Iris pigment epithelial cell (primary cell): ENCODE measurements at regions not wholly inside any gene's neighbourhood (a gene's known extent, or its start where the extent isn't known, plus 50 kb on each side); places are given as distances from the start of the nearest gene placed in this dataset.

Experiments used
- DNase-seq: peaks from one replicate; pipeline ENCODE4 v3.0.0-alpha.2; 2011; ENCODE audit warnings: low read depth

DNA sequence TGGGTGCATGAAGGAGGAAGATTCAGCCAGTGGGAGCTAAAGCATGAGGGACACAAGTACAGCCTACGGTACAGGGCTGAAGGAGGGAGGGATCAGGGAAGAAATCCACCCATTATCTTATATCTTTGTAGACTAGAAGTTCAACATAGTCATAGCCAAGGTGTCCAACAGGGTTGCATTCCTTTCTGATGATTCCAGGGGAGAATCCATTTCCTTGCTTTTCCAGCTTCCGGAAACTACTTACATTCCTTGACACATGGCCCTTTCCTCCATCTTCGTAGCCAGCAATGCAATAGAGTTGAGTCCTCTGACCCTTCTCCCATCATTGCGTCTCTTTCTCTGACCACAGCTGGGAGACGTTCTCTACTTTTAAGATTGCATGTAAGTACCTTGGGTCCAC is 471.0 kb upstream of the SEMA6D start:
- DNase-seq = no peak

DNA sequence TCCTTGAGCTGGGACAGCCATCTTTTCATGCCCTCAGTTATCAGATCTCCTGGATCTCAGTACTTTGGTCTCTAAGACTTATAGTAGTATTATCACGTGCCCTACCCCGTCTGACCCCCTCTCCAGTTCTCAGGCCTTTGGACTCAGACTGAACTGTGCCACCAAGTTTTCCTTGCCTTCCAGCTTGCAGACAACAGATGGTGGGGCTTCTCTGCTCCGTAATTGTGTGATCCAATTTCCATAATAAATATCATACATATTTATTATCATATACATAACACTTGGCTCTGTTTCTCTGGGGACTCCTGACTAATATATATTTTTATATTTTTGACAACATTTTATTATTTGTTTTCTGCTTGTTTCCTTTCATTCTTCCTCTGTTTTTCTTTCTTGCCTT is 458.8 kb upstream of the SEMA6D start:
- DNase-seq = no peak

DNA sequence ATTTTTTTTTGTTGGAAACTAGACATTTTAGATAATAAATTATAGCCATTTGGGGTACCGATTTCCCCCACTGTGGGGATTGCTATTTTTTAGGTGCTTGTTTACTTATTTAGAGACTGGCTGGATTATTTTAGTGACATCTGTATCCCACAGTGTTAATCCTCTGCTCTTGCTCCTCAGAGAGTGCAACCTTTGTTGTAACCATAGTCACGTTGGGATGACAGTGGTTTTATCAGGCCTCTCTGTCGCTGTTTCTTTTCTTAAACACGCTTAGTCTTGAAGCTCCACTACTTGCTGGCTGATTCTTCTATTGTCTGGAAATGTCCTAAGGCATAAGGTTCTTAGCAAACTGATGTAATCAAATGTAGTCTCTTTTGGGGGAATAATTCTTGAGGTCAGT is 451.6 kb upstream of the SEMA6D start:
- no peak for DNase-seq

DNA sequence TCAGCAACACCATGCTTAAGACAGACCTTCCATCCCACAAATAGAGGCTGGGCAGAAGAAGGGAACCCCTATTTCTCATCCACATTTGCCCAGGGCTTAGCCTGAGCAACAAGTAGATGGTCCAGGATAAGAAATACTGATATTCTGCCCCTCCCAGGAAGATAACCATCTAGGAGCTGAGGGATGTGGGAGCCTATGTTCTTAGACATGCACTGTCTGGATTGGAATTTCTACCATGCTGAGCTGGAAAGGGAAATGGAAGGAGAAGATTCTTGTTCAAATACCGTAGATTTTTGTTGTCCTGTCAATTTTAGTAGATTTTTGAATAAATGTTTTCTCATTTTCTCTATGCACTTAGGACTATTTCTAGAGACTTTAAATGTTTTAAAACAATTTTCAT is 450.7 kb upstream of the SEMA6D start:
- DNase-seq = no peak

DNA sequence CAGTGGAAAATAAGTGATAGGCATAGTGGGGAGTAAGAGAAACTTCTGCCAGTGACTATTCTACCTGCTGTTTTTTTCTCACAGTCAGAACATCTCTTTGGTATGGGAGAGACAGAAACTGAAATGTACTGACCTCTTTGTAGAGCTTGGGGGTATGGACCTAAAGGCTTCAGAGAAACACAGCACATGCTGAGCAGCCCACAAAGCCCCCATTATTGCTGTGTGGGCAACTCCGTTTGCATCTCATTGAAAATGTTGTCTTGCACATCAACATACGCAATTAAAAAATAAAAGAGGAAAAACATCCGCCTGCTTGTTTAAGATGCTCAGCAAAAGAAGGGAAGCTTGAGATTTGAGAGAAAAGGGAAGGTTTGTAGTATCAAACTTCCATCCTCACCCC is 443.4 kb upstream of the SEMA6D start:
- DNase-seq = no peak

DNA sequence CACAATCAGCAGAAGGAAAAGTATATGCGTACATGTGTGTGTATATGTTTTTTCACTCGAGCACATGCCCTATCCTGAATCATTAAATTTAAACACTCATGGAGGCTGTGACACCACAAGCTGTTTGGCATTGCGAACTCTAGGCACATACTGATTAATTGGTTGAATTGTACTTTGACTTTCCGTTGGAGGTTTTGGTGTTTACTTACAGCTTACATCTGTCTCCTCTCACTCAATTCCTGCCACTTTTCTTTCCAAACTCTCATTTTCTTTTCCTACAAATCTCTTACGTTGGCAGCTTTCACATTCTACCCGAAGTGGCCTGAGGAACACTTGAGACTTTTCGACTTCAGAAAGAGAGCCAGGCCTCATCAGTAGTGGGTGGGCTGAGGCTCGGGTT is 434.1 kb upstream of the SEMA6D start:
- DNase-seq = no peak

DNA sequence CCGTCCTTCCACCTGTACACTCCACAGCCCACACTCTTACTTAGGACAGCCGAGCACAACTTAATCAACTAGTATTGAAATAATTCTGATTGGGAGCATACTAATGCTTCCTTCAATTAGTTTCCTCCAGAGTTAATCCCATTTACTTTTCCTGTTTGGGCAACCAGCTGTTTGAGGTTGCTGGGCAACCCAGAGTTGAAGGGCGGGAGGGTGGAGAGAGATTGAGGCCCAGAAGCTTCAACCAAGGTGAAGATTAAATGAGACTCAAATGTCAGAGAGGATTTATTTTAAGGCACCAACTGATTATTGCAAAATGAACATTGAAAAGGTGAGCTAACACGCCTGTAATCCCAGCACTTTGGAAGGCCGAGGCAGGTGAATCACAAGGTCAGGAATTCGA is 428.5 kb upstream of the SEMA6D start:
- no peak for DNase-seq

DNA sequence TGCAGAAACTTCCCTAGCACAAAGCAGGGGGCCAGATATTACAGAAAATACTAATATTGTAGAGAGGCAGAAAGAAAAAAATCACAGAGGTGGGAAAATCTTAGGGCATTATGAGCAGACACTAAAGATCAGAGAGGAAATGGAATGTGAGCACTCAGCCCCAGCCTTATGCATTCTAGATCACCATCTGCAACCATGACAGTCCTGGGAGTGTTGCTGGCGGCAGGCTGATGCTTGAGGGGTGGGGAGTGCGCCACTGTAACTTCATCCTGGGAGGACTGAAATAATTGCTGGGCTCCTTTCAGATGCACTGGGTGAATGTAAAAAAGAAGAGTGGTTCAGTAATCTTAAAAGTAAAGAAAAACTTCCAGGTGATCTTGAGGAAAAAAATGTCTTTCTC is 427.6 kb upstream of the SEMA6D start:
- DNase-seq = no peak

DNA sequence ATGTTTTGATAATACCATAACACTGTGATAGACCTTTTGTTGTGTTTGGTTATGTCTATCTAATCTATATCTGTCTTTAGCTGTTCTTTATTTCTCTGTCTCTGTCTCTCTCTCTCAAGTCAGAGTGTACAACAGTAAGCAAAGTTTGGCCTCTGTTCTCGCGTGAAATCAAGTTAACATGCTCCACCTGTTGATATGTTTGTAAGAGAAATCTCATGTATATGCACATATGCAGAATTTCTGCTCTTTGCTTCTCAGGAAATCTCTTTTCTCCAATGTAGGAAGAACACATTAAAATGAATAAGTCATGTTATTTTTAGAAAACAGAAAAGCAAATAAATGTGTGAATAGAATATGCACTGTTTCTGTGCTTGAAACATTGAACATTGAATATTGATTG is 425.5 kb upstream of the SEMA6D start:
- no peak for DNase-seq

DNA sequence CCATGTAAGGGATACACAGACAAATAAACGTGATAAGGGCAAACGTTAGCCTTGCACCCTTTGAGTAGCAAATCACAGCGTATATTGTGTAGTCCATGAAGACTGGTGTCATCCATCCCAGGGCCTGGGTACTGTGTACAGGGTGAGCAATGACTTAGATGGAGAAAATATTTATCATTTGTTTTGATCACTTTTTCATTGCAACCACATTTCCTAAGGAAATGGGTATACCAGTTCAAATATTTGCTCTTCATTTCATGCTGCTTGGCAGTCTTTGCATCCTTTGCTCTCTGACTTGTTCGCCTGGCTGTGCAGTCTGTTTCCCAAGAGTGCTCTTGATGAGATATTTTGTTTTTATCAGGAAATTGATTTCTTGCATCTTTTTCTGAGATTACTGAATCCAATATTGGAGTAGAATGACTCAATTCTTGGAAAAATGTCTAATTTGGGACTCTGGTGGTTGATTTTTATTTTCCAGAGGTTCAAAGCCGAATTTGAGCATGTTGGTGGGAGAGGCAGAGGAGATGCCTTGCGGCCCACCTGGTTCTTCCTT is 424.6 kb upstream of the SEMA6D start:
- no peak for DNase-seq

DNA sequence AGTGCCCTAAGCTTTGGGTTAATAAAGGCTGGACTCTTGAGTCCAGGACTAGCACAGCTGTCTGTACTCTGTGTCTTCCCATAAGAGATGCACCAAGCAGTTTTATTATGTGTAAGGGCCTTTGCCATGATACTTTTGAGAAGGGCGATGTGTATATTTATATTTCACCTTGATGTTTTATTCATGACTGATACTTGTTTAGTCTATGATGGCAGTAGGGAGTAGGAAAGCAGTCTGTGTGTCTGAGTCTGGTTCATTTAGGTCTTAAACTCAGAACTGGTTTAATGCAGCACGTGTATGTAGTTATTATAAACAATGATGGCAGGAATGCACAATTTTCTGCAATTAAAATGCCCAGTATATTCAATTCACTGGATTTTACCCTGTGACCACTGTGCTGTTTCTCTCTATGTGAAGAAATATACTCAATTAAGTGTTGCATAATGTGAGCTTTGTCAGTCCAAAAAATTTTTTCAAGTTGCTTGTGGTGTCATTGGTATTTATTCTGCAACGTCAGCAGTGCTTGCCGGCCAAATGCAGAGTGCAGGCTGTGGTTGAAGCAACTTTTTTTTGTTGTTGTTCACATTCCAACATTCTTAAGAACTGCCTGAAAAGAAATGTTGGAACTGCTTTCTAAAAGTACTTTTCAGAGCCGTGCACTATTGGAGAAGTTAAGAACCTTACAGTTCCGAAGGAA is 423.7 kb upstream of the SEMA6D start:
- DNase-seq = peak; percentile 95

DNA sequence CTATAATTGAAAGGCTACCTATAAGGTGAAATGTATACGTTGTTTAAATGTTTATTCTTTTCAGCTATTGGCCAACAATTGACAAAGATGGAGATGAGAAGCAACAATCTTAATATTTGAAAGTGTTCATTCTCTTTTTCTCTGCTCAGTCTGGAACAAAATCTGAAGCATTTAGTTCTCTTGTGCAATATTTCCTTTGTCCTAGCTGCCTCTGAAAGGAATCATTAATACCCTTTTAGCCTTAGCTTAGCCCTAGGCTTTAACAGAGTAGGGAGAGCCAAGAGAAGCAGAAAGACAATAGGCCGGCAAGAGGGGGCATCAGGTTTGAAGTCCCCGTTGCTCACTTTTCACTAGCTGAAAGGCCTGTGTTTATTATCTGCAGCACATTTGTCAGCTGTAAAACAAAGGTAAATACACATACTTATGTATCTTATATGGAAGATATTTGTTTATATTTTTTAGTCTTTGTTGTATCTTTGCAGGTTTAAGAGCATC is 422.5 kb upstream of the SEMA6D start:
- peak; percentile 28 for DNase-seq

DNA sequence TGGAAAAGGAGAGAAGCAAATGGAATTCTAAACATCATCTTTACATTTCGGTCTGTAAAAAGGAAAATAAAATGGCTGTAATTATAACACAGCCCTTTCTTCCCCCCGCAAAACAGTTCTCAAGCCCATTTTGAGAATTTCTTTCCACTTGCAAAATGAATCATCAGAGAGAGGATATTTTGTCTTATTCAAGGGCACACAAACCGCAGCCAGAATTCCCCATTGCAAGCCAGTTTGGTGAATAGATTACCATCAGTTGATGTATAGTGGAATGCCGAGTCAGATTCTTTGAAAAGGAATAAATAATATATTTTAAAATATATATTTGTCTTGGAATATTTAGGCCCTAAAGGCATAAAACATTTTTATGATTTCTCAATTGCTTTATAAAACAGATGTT is 420.4 kb upstream of the SEMA6D start:
- DNase-seq = no peak

DNA sequence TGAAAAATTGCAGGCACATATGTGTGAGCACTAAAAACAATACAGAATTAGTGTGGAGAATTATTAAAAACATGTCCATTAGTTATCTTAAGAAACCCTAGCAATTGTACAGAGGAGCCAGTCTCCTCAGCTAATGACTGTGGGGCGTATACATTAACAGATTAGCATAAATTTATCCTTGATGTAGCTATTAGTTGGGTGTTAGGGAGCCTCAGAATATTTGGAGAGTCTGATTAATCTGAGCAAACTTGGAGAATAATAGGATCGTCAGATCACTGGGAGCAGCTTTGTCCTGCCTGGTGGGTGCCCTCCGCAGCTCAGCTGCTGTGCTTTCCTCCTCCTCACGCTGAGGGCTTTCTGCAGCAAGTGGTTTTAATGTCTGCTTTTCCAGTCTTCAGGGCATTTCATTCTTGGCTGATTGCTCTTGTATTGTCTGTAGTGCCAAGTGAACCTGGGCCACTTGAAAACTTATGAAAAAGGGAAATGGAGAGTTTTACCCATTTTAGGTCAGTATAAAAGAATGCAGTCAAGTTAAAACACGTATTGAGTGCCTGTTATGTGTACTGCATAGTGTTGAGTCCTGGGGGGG is 417.4 kb upstream of the SEMA6D start:
- DNase-seq = no peak

DNA sequence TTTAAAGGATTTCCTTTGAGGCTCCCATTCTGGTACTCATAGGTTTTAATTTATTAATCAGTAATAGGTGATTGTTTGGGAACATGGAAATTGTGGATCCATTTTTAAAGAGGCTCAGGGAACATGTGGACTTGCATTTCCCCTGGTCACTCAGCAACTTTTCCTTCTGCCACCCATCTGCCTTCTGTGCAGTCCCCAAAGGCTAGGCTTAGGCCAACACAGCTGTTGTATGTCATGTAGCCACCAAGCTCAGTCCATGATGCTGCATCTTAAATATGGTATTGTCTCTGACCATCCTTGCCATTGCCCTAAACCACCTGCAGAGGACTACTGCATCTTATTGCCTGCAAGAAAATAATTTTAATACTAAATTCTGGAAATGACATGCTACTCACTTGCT is 416.7 kb upstream of the SEMA6D start:
- no peak for DNase-seq

DNA sequence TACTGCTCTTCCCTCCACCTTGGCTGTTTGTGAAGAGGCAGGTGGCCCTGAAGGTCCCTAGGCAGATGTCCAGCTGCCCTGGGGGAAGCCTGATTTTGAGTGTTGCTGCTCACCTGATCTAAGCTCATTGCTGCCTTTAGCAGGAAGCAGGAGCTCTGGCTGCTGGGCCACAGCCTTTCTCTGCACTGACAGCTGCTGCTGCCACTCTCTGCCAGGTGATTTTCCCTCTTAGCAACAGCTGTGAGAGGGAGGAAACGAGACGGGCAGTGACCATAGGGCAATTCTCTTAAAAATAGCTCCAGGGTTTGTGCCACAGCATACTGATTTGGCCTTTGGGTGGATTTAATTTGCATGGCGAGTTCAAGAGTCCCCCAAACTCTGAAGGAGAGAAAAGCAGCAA is 415.8 kb upstream of the SEMA6D start:
- DNase-seq = no peak

DNA sequence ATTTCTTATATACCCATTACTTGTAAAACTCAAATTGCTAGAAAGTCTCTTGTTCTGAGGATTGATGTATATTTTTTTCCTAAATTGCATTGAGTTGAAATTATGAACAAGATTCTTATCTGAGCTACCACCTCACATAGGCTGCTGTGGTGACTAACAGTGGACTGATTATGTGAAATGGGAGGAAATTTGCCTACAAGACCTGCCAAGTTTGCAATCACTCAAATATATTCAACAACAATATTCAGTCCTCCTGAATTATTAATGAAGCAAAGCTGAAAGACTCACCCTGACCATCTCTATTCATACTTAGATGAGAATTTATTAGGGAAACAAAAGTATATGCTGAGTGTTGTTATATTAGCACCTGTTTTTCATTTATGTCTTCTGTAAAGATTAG is 412.6 kb upstream of the SEMA6D start:
- DNase-seq = no peak

DNA sequence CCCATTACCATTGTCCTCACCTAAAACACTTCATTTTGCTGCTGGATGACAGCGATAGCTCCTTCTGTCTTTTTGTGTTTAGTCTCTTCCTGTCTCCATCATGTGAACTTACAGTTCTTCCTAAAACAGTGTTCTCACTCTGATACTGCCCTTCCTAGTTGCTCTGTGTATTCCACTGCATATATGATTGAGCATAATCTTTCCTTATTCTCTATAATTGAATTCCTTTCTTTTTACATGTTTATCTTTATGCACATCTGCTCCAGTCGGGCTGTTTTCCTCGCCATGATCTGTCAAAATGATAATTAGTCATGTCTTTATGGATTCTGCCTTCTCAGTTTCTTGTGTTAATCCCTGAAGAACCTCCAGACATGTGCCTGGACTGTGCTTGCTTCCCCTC is 405.1 kb upstream of the SEMA6D start:
- DNase-seq = no peak

DNA sequence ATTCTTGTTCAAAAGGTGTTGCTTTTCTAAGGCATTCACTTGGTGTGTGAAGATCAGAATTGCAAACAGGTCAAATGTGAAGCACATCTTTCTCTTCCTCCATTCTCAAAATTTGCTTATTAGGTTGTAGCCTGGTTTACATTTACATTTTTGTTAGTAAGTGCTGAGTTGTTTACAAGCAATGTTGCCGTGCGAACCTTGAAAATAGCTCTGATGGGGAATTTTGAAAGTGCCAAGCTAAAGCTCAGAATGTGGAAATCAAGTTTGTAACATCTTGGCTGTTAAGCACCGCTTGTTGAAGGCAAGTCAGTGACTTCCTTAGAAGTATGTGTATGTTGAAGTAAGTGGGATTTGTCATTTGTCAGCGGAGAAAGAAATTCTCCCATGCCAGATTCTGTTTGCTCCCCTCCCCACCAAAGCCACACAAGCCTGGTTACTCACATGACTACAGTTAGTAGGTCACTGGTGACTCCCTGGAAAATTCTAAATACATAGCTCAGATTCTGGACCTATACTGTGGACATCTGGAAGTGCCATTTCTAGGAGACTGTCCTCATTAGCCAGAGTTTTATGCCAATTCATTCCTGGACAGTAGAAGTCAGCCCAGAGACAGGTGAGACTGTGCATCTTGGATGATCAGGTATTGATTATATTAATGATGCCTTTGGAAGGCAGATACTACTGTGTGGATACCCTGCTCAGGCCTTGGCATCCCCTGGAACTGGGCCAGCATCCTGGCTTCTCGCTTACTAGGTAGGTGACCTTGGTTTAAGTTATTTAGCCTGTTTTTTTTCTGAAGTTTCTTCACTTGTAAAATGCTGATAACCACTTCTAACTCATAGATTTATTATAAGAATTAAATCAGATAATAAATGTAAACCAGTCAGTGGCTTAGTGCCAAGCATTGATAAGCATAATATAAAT is 390.6 kb upstream of the SEMA6D start:
- no peak for DNase-seq

DNA sequence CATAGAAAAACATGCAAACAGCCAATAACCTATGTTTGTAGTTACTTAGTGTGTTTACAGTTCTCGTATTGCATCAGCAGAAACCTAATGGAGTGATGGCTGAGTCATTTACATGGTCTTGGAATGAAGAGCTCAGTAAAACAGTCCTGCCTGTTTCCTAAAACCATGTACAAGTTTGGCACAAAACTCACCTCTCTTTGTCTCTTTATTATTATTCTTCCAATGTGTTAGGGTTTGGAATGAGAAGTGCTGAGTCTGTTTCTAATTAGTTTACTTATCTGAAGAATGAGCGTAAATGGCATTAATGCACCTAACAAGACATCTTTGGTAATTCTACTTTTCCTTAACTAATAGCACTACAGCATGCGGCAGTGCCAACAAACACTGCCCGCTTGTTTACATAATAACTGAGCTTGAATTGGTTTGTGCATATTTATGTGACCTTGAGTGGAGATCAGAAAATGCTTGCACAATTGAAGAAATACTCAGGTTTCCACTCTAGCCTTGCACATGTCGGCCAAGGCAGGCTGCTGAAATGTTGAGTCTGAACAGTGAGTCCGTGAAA is 385.4 kb upstream of the SEMA6D start:
- DNase-seq = peak; percentile 73

DNA sequence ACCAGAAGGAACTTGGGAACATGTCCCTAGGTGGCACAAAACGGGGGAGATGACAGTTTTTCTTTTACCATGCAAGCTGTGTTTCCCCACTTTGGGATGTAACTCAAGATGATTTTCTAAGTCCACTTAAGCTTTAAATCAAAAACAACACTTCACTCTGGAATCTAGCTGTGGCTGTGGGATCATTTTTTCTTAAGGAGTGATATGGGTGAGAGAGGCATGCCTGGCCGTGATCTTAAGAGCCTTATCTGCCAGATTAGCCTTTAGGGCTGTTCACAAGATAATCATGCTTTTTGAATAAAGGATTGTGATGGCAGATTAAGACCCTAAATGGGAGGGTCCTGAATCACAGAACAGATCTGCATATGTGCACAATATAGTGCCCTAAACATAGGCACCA is 384.8 kb upstream of the SEMA6D start:
- peak; percentile 52 for DNase-seq

DNA sequence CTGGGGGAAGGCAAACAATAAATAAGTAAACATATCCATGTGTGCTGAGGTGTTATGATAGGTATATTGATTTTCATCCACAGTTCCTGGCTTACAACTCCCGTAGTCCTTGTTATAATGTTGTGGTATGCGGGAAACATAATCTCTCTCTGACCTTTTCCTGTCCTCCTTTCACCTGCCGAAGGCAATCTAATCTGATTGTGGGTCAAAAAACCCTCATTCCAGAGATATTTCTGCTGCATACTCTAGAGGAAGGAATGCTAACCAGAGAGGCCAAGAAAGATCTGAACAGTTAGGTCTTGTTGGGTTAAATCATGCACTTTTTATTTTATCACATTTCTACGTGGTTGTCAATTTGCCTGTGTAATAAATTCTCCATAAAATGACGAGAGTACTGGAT is 383.6 kb upstream of the SEMA6D start:
- peak; percentile 26 for DNase-seq
